NB4 (cell line): ENCODE measurements at regions not wholly inside any gene's neighbourhood (a gene's known extent, or its start where the extent isn't known, plus 50 kb on each side); places are given as distances from the start of the nearest gene placed in this dataset.

Experiments
- DNase-seq: peaks from one replicate; pipeline ENCODE4 v3.0.0; 2010; ENCODE audit warnings: low read depth
- H3K4me3 ChIP-seq: one replicate; pipeline ENCODE4 v1.5.1; 2011; ENCODE audit warnings: mild to moderate bottlenecking, low read depth, low read length, moderate library complexity
- MYC ChIP-seq: IDR thresholded peaks from 2 replicates; pipeline ENCODE4 v1.6.1; 2011; ENCODE audit warnings: low read depth, low read length
- POLR2A ChIP-seq: IDR thresholded peaks from 2 replicates; pipeline ENCODE4 v1.6.1; 2011; ENCODE audit warnings: mild to moderate bottlenecking; ENCODE audit not compliant: insufficient read length; ENCODE audit errors: extremely low read depth
- TF ChIP-seq, protein P1 (sequence below): IDR thresholded peaks from one replicate; pipeline ENCODE4 v1.5.1; 2012; ENCODE audit warnings: low read depth, low read length
- TF ChIP-seq, protein P2 (sequence below): IDR thresholded peaks from 2 replicates; pipeline ENCODE4 v1.6.1; 2011; ENCODE audit warnings: low read depth, low read length

DNA sequence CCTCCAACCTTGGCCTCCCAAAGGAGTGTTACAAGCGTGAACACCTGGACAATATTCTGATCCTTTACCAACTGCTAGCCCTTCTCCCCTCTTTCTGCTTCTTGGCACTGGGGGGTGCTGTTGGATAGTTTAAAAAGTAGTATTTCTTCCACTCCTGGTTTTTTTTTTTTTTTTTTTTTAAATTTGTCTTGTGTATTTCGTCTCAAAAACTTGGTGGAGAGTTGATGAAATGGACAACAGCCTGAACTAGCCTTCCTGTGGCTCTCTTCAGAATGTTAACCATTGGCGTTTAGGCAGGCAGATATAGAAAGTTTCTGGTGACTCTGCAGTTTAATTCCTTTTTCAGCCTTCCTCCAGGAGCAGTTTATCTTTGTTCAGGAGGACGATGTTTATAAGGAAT is 69.7 kb upstream of the USP24 start:
- DNase-seq, result peak; percentile 39
- H3K4me3 ChIP-seq, result no peak overlapping the region
- TF ChIP-seq POLR2A, result no peak
- TF ChIP-seq, protein P1, sequence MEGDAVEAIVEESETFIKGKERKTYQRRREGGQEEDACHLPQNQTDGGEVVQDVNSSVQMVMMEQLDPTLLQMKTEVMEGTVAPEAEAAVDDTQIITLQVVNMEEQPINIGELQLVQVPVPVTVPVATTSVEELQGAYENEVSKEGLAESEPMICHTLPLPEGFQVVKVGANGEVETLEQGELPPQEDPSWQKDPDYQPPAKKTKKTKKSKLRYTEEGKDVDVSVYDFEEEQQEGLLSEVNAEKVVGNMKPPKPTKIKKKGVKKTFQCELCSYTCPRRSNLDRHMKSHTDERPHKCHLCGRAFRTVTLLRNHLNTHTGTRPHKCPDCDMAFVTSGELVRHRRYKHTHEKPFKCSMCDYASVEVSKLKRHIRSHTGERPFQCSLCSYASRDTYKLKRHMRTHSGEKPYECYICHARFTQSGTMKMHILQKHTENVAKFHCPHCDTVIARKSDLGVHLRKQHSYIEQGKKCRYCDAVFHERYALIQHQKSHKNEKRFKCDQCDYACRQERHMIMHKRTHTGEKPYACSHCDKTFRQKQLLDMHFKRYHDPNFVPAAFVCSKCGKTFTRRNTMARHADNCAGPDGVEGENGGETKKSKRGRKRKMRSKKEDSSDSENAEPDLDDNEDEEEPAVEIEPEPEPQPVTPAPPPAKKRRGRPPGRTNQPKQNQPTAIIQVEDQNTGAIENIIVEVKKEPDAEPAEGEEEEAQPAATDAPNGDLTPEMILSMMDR, result peak; percentile 51

DNA sequence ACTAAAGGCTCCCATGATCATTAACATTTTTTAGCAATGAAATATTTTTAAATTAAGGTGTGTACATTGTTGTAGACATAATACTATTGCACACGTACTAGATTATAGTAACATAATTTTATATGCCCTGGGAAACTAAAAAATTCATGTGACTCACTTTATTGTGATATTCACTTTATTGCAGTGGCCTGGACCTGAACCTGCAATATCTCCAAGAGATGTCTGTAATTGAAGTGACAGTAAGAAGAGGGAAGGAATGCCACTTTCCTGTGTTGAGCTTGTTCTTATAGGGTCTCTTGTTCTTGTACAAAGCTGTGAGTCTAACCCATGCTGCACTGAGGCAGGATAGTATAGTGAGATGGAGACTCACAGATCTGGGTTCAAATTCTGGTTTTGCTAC is 66.9 kb upstream of the USP24 start:
- H3K4me3 ChIP-seq, result no peak overlapping the region
- TF ChIP-seq, protein P2, sequence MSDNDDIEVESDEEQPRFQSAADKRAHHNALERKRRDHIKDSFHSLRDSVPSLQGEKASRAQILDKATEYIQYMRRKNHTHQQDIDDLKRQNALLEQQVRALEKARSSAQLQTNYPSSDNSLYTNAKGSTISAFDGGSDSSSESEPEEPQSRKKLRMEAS, result no peak
- no peak for DNase-seq

DNA sequence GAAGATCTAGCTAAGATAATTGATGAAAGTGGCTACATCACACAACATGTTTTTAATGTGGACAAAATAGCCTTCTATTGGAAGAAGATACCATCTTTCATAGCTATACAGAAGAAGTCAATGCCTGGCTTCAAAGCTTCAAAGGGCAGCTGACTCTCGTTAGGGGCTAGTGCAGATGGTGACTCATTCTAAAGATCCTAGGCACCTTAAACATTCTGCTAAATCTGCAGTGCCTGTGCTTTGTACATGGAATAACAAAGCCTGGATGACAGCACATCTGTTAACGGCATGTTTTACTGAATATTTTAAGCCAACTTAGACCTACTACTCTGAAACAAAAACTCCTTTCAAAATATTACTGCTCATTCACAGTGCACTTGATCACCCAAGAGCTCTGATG is 65.6 kb upstream of the USP24 start:
- no peak for DNase-seq
- TF ChIP-seq, protein P1, result no peak
- no peak overlapping the region for H3K4me3 ChIP-seq

DNA sequence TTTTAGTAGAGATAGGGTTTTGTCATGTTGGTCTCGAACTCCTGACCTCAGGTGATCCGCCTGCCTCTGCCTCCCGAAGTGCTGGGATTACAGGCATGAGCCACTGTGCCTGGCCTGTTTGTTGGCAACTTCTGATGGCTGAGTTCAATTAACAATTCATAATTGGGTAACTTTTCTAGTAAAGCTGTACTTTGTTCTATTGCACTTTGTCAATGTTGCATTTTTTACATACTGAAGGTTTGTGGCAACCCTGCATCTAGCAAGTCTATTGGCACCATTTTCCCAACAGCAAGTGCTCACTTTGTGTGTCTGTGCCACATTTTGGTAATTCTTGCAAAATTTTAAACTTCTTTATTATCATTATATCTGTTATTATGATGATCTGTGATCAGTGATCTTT is 64.5 kb upstream of the USP24 start:
- H3K4me3 ChIP-seq, result no peak overlapping the region
- DNase-seq, result no peak
- no peak for TF ChIP-seq MYC
- TF ChIP-seq, protein P2, result no peak
- TF ChIP-seq, protein P1, result no peak
- no peak for TF ChIP-seq POLR2A

DNA sequence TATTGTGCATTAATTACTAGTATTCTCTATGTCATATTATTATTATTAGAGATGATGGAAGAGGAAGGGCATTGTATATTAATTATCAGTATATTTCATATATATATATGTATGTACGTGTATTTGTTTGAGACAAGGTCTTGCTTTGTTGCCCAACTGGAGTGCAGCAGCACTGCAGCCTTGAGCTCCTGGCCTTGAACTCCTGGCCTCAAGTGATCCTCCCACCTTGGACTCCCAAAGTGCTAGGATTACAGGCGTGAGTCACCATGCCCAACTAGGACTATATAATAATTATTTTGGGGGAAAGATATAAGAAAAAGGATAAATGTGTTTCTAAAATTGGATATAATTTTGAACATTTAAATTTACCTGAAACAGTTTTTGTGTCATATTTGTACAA is 63.2 kb upstream of the USP24 start:
- no peak overlapping the region for H3K4me3 ChIP-seq
- TF ChIP-seq, protein P1, result no peak
- TF ChIP-seq POLR2A (no peak), MYC (no peak)
- TF ChIP-seq, protein P2, result no peak
- DNase-seq, result no peak

DNA sequence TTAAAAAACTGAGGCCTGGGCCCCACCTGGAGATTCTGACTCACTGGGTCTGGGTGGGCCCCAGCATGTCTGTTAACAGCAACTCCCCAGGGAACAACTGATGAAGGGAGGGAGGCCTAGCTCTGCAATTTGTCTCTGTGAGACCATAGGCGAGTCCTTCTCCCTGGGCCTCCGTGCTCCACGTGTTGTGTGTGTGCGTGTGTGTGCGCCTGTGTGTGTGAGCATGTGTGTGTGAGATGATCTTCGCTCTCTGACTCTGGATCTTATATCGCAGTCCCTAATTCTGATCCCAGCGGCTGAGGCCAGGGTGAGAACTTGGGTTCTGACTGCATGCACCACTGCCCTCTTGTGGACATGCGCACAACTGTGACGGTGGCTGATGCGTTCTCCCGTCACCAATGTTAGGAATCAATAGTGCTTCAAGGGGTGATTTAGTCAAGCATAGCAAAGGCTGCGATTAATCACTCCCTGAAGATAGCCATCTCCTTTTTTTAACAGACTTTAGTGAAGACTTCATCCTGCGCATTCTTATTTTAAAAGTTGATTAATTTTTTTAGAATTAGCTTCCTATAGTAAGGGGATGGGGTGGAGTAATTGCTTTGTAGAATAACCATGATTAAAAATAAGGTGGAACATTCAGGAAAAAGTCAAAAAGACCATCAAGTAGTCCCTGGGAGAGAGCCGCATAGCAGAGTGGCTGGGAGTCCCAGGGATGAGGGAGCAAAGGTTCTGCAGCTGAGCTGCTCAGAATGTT is 62.4 kb upstream of the USP24 start:
- no peak overlapping the region for H3K4me3 ChIP-seq

More for the DNA sequence above, 62.4 kb upstream of the USP24 start:
- TF ChIP-seq, protein P1, result peak; percentile 74
- TF ChIP-seq, protein P2, result 0 out of 2 replicates have a peak, but pooled peaks have one; percentile 16
- no peak; the same call in 1 of the 2 replicates for TF ChIP-seq MYC
- DNase-seq, result peak; percentile 86
